Heart right ventricle (tissue), 16 donors: ENCODE measurements at regions not wholly inside any gene's neighbourhood (a gene's known extent, or its start where the extent isn't known, plus 50 kb on each side); places are given as distances from the start of the nearest gene placed in this dataset.
"Not testable (repeated sequence)": the region's sequence is repeated elsewhere in the genome, so short reads cannot be mapped to it uniquely, and the experiment has no call there.

Experiments used
- ATAC-seq, 8 donors: fragments of 200-7000 bp; cut with Tn5 transposase; one replicate each; pipeline ENCODE4 v1.9.1; 2020; ENCODE audit warnings: mild to moderate bottlenecking in 8 of 8, moderate library complexity in 8 of 8, moderate number of reproducible peaks in 1 of 8
- DNase-seq, 2 donors: peaks; one replicate each; pipeline ENCODE4 v3.0.0-alpha.2; 2020
- H3K27ac ChIP-seq, 10 donors: fragments of 200-600 bp; sonication (generic) in 2 of 10; one replicate each; pipeline versions ENCODE4 v1.5.0 to v1.8.0; 2020 to 2022; ENCODE audit warnings: mild to moderate bottlenecking in 3 of 10
- H3K27me3 ChIP-seq, 7 donors: fragments of 200-600 bp; one replicate each; pipeline ENCODE4 v1.8.0; 2021 to 2022; ENCODE audit warnings: mild to moderate bottlenecking in 2 of 7
- H3K36me3 ChIP-seq, 9 donors: fragments of 200-600 bp; sonication (generic) in 1 of 9; one replicate each; pipeline versions ENCODE4 v1.5.0 to v1.8.0; 2020 to 2022; ENCODE audit warnings: mild to moderate bottlenecking in 2 of 9
- H3K4me1 ChIP-seq, 9 donors: fragments of 200-600 bp; sonication (generic) in 1 of 9; one replicate each; pipeline versions ENCODE4 v1.5.0 to v1.8.0; 2020 to 2022; ENCODE audit warnings: mild to moderate bottlenecking in 4 of 9
- H3K4me3 ChIP-seq, 10 donors: fragments of 200-600 bp; sonication (generic) in 2 of 10; one replicate each; pipeline versions ENCODE4 v1.5.0 to v1.8.0; 2020 to 2022; ENCODE audit warnings: mild to moderate bottlenecking in 7 of 10, moderate library complexity in 2 of 10
- H3K9me3 ChIP-seq, 11 donors: fragments of 200-600 bp in 10 of 11; sonication (generic) in 2 of 11; one replicate each; pipeline versions ENCODE4 v1.5.0 to v1.8.0; 2013 to 2022; ENCODE audit warnings: mild to moderate bottlenecking in 2 of 11, control low read depth in 1 of 11, moderate library complexity in 1 of 11
- WGBS, 2 donors: extraction: QIAGEN DNeasy Blood & Tissue Kit; methylation state at CpG; one replicate each; pipeline ENCODE4 v1.1.7; 2013; ENCODE audit warnings: inconsistent platforms in 1 of 2; 5-methylcytosine and 5-hydroxymethylcytosine counted together
- intact Hi-C, 10 donors: fragments of 100-400 bp; cut with DNase I; formaldehyde crosslinking; loops; one replicate each; pipeline versions ENCODE4 v1.11.1 to v1.14.2; 2022
- TF ChIP-seq, protein P1 (sequence below), 9 donors: fragments of 200-600 bp; sonication (generic) in 2 of 9; IDR thresholded peaks; one replicate each; pipeline versions ENCODE4 v1.5.0 to v1.8.0; 2021 to 2022; ENCODE audit warnings: antibody characterized with exemption in 9 of 9, mild to moderate bottlenecking in 5 of 9, moderate library complexity in 1 of 9
- donor health status: Arrhythmogenic right ventricular cardiomyopathy.
- donor health status: ischemic (EF 13 %, LVEDD 7.1; RV severe dilation, severe dysfunction).
- donor health status: healthy with polysubstance abuse.
- donor health status: DM: no; HTN: yes; CAD: no.
- donor health status: DM: no; HTN: no; CAD: no.
- donor health status: ischemic (EF 25% LVEDD 6.9; RV normal size, moderate dysfunction).
- donor health status: ischemic (EF 25% LVEDD 5.7; RV mildly dilated, moderate dysfunction).
- donor health status: healthy.
- donor health status: DM: yes; HTN: yes; CAD: no.
- donor health status: Ischemic cardiomyopathy.
- donor health status: ischemic (EF 35%, LVEDD 5.7; RV mildly dilated, moderate dysfunction).
- donor health status: nonischemic (EF 11% LVEDD 7.7; RV severe dilation, severe dysfunction).
- donor health status: DM: yes; HTN: yes; CAD: no.
- donor health status: PGD.
- donor health status: ischemic (EF 29% LVEDD 5.4; RV normal size, mild dysfunction).
- donor health status: nonischemic (EF 23%, LVEDD 6.1; RV moderate dilation, normal function).

DNA sequence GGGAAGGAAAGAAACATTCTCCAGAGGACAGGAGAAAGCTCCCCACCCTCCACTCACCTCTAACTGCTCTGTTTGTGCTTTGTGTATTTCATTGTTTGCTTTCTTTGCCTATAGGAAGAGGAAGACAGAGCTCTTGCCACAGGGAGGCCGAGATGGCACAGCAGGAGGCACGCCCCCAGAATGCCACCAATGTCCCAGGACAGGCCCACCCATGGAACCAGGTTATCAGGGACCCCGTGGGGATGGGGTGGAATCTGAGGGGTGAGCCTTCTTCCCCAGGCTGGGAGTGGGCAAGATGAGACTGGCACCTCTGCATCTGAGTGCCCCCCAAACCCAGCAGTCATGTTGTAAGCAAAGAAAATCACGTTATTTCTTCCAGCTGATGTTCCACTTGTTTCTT lies 155.8 kb downstream of the TBC1D2B start:
- WGBS, 2 donors, result 76 to 83% methylated on average over 4 of the region's 4 CpGs
- TF ChIP-seq, protein P1, sequence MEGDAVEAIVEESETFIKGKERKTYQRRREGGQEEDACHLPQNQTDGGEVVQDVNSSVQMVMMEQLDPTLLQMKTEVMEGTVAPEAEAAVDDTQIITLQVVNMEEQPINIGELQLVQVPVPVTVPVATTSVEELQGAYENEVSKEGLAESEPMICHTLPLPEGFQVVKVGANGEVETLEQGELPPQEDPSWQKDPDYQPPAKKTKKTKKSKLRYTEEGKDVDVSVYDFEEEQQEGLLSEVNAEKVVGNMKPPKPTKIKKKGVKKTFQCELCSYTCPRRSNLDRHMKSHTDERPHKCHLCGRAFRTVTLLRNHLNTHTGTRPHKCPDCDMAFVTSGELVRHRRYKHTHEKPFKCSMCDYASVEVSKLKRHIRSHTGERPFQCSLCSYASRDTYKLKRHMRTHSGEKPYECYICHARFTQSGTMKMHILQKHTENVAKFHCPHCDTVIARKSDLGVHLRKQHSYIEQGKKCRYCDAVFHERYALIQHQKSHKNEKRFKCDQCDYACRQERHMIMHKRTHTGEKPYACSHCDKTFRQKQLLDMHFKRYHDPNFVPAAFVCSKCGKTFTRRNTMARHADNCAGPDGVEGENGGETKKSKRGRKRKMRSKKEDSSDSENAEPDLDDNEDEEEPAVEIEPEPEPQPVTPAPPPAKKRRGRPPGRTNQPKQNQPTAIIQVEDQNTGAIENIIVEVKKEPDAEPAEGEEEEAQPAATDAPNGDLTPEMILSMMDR (IDR thresholded peaks at IDR 0.05), result no peak
- no peaks in the 10 kb centered on the region for H3K27me3 ChIP-seq
- no peaks in the 10 kb centered on the region for H3K9me3 ChIP-seq
- intact Hi-C loops, result no loop called here
- no peaks in the 10 kb centered on the region for H3K36me3 ChIP-seq
- no peaks in the 10 kb centered on the region for H3K4me1 ChIP-seq
- ATAC-seq (no peak), DNase-seq (no peak)
- H3K4me3 ChIP-seq, result no peak overlapping the region
- H3K27ac ChIP-seq, result no peak overlapping the region

- intact Hi-C loops, H3K36me3 ChIP-seq, H3K4me3 ChIP-seq, H3K27me3 ChIP-seq, ATAC-seq, H3K4me1 ChIP-seq, H3K9me3 ChIP-seq, H3K27ac ChIP-seq, DNase-seq: not testable (repeated sequence)
- 68 to 83% methylated on average over 5 to 8 of the region's 11 CpGs for WGBS, 2 donors
Observed at GRCh38 chr15:77916966-77917635, 160.4 kb downstream of the TBC1D2B start.

- intact Hi-C loops, H3K9me3 ChIP-seq, H3K27ac ChIP-seq, ATAC-seq, DNase-seq, H3K4me3 ChIP-seq, H3K36me3 ChIP-seq, H3K27me3 ChIP-seq, H3K4me1 ChIP-seq: not testable (repeated sequence)
- WGBS, 2 donors, result 83 to 87% methylated on average over 6 of the region's 6 CpGs
Observed at GRCh38 chr15:77915961-77916330, 161.6 kb downstream of the TBC1D2B start.

- Histone ChIP-seq H3K27me3 (no peaks in the 10 kb centered on the region), H3K36me3 (no peaks in the 10 kb centered on the region), H3K4me1 (no peaks in the 10 kb centered on the region), H3K4me3 (no peak overlapping the region), H3K9me3 (no peaks in the 10 kb centered on the region), H3K27ac (no peak overlapping the region)
- WGBS, 2 donors, result 73 to 75% methylated on average over 18 to 19 of the region's 19 CpGs
- intact Hi-C loops, result no loop called here
- DNase-seq (no peak), ATAC-seq (no peak)
- TF ChIP-seq, protein P1 (IDR thresholded peaks at IDR 0.05), result no peak
Observed at GRCh38 chr15:77915261-77915960, 162.1 kb downstream of the TBC1D2B start.

- H3K36me3 ChIP-seq, DNase-seq, H3K4me3 ChIP-seq, H3K27ac ChIP-seq, ATAC-seq, H3K4me1 ChIP-seq, H3K27me3 ChIP-seq, H3K9me3 ChIP-seq: not testable (repeated sequence)
- WGBS, 2 donors, result 86 to 87% methylated on average over 5 of the region's 5 CpGs
- intact Hi-C loops, result loop anchor here in 1 of 10 donors (5.0 kb wide), 1 partner anchor 823 kb away; no protein-coding TSS in a partner anchor
Observed at GRCh38 chr15:77914531-77914930, 163.0 kb downstream of the TBC1D2B start.
